Large intestine (tissue), 3 donors: ENCODE measurements at regions not wholly inside any gene's neighbourhood (a gene's known extent, or its start where the extent isn't known, plus 50 kb on each side); places are given as distances from the start of the nearest gene placed in this dataset.
A peak's percentile ranks its signal among the peaks of the same experiment; 100 is the strongest.

ENCODE experiments used
- DNase-seq, 2 donors: peaks; one replicate each; pipeline versions ENCODE4 v3.0.0 to v3.0.0-alpha.2; 2013
- H3K27ac ChIP-seq: one replicate; pipeline ENCODE4 v1.5.1; 2013; ENCODE audit warnings: low read length
- H3K27me3 ChIP-seq: 2 replicates; pipeline ENCODE4 v1.6.1; 2013; ENCODE audit warnings: low read length; ENCODE audit not compliant: control insufficient read depth, insufficient read depth
- H3K36me3 ChIP-seq: 2 replicates; pipeline ENCODE4 v1.6.1; 2013; ENCODE audit warnings: low read length; ENCODE audit not compliant: control insufficient read depth, insufficient read depth
- H3K4me1 ChIP-seq: one replicate; pipeline ENCODE4 v1.6.1; 2013; ENCODE audit warnings: low read length; ENCODE audit not compliant: control insufficient read depth, insufficient read depth
- H3K4me3 ChIP-seq: one replicate; pipeline ENCODE4 v1.5.1; 2013; ENCODE audit warnings: low read length
- H3K9me3 ChIP-seq: one replicate; pipeline ENCODE4 v1.6.1; 2013; ENCODE audit warnings: mild to moderate bottlenecking, low read depth, low read length, moderate library complexity; ENCODE audit not compliant: control insufficient read depth
- WGBS: methylation state at CpG from one replicate; pipeline ENCODE4 v1.1.5; 2013; ENCODE audit warnings: low lambda C conversion rate; ENCODE audit not compliant: insufficient coverage; 5-methylcytosine and 5-hydroxymethylcytosine counted together

- H3K9me3 ChIP-seq: peaks cover 6% of the 10 kb centered on the region
- WGBS: 100% methylated on average over 1 of the region's 1 CpG
- H3K4me3 ChIP-seq: no peak overlapping the region
- H3K27me3 ChIP-seq: peaks cover 21% of the 10 kb centered on the region
- no peak overlapping the region for H3K27ac ChIP-seq
- no peaks in the 10 kb centered on the region for H3K36me3 ChIP-seq
- DNase-seq: no peak
- H3K4me1 ChIP-seq: peaks cover 4% of the 10 kb centered on the region
Observed at GRCh38 chr3:23676093-23676492, 129.7 kb upstream of the UBE2E1 start.

GRCh38 chr3:23682646-23683045 is 123.1 kb upstream of the UBE2E1 start:
- Histone ChIP-seq H3K9me3 (no peaks in the 10 kb centered on the region), H3K27ac (no peak overlapping the region), H3K4me3 (no peak overlapping the region), H3K27me3 (peaks cover 2% of the 10 kb centered on the region), H3K4me1 (peaks cover 3% of the 10 kb centered on the region), H3K36me3 (no peaks in the 10 kb centered on the region)
- no peak for DNase-seq
- no CpG with 5 or more reads among the region's 1 CpG for WGBS

GRCh38 chr3:23685541-23686258 is 120.1 kb upstream of the UBE2E1 start:
- peak; percentile 81 to 91 for DNase-seq
- Histone ChIP-seq H3K9me3 (no peaks in the 10 kb centered on the region), H3K4me1 (peaks cover 3% of the 10 kb centered on the region), H3K27me3 (peaks cover 2% of the 10 kb centered on the region), H3K4me3 (no peak overlapping the region), H3K36me3 (no peaks in the 10 kb centered on the region), H3K27ac (no peak overlapping the region)
- WGBS: no CpG with 5 or more reads among the region's 9 CpGs

- Histone ChIP-seq H3K4me3 (no peak overlapping the region), H3K27me3 (peaks cover 2% of the 10 kb centered on the region), H3K27ac (no peak overlapping the region), H3K4me1 (peaks cover 3% of the 10 kb centered on the region), H3K9me3 (no peaks in the 10 kb centered on the region), H3K36me3 (no peaks in the 10 kb centered on the region)
- WGBS: no CpG with 5 or more reads among the region's 3 CpGs
- DNase-seq: no peak
Observed at GRCh38 chr3:23686519-23686918, 119.2 kb upstream of the UBE2E1 start.

GRCh38 chr3:23691357-23691895 is 114.3 kb upstream of the UBE2E1 start:
- DNase-seq: no peak
- WGBS: no CpG with 5 or more reads among the region's 5 CpGs
- no peaks in the 10 kb centered on the region for H3K9me3 ChIP-seq
- H3K36me3 ChIP-seq: no peaks in the 10 kb centered on the region
- H3K4me3 ChIP-seq: no peak overlapping the region
- peaks cover 3% of the 10 kb centered on the region for H3K27me3 ChIP-seq
- no peak overlapping the region for H3K27ac ChIP-seq
- no peaks in the 10 kb centered on the region for H3K4me1 ChIP-seq

GRCh38 chr3:23696842-23697241 is 108.9 kb upstream of the UBE2E1 start:
- Histone ChIP-seq H3K4me1 (peaks cover 5% of the 10 kb centered on the region), H3K27ac (no peak overlapping the region), H3K9me3 (no peaks in the 10 kb centered on the region), H3K27me3 (peaks cover 3% of the 10 kb centered on the region), H3K36me3 (no peaks in the 10 kb centered on the region), H3K4me3 (no peak overlapping the region)
- DNase-seq: peak; percentile 27 to 63
- no CpG with 5 or more reads among the region's 2 CpGs for WGBS

GRCh38 chr3:23697416-23697815 is 108.3 kb upstream of the UBE2E1 start:
- Histone ChIP-seq H3K4me3 (no peak overlapping the region), H3K9me3 (no peaks in the 10 kb centered on the region), H3K4me1 (peaks cover 5% of the 10 kb centered on the region), H3K27me3 (peaks cover 3% of the 10 kb centered on the region), H3K27ac (no peak overlapping the region), H3K36me3 (no peaks in the 10 kb centered on the region)
- WGBS: no CpG with 5 or more reads among the region's 9 CpGs
- DNase-seq: no peak

GRCh38 chr3:23698652-23699313 is 107.0 kb upstream of the UBE2E1 start:
- H3K4me1 ChIP-seq: peaks cover 5% of the 10 kb centered on the region
- no peak overlapping the region for H3K27ac ChIP-seq
- no CpG with 5 or more reads among the region's 2 CpGs for WGBS
- peak in 1 of 2 donors; percentile 46 for DNase-seq
- no peak overlapping the region for H3K4me3 ChIP-seq
- H3K36me3 ChIP-seq: no peaks in the 10 kb centered on the region
- peaks cover 3% of the 10 kb centered on the region for H3K27me3 ChIP-seq
- no peaks in the 10 kb centered on the region for H3K9me3 ChIP-seq

- DNase-seq: no peak
- Histone ChIP-seq H3K9me3 (no peaks in the 10 kb centered on the region), H3K36me3 (no peaks in the 10 kb centered on the region), H3K4me1 (peaks cover 5% of the 10 kb centered on the region), H3K27me3 (no peaks in the 10 kb centered on the region), H3K4me3 (no peak overlapping the region), H3K27ac (no peak overlapping the region)
- WGBS: no CpG with 5 or more reads among the region's 4 CpGs
Observed at GRCh38 chr3:23700616-23701015, 105.1 kb upstream of the UBE2E1 start.

GRCh38 chr3:23701716-23702597 is 103.8 kb upstream of the UBE2E1 start:
- no peak overlapping the region for H3K4me3 ChIP-seq
- DNase-seq: peak in 1 of 2 donors; percentile 18
- H3K4me1 ChIP-seq: peaks cover 5% of the 10 kb centered on the region
- H3K36me3 ChIP-seq: no peaks in the 10 kb centered on the region
- no peaks in the 10 kb centered on the region for H3K27me3 ChIP-seq
- H3K27ac ChIP-seq: no peak overlapping the region
- WGBS: no CpG with 5 or more reads among the region's 9 CpGs
- H3K9me3 ChIP-seq: no peaks in the 10 kb centered on the region
